Neural crest cell (in vitro differentiated cells): ENCODE measurements at regions not wholly inside any gene's neighbourhood (a gene's known extent, or its start where the extent isn't known, plus 50 kb on each side); places are given as distances from the start of the nearest gene placed in this dataset.

Source experiments
- DNase-seq: peaks from one replicate; pipeline ENCODE4 v3.0.0; 2021; ENCODE audit warnings: low read depth, mixed read lengths, low spot score
- H3K27ac Mint-ChIP-seq: one replicate; pipeline ENCODE4 v1.8.0; 2021; ENCODE audit warnings: mild to moderate bottlenecking, mixed read lengths; ENCODE audit not compliant: unreplicated experiment
- H3K27me3 Mint-ChIP-seq: 2 replicates; pipeline ENCODE4 v1.8.0; 2021; ENCODE audit warnings: low read depth, mild to moderate bottlenecking, mixed read lengths
- H3K36me3 Mint-ChIP-seq: 2 replicates; pipeline ENCODE4 v1.8.0; 2021; ENCODE audit warnings: low read depth, mild to moderate bottlenecking, mixed read lengths
- H3K4me1 Mint-ChIP-seq: 2 replicates; pipeline ENCODE4 v1.8.0; 2021; ENCODE audit warnings: mixed read lengths
- H3K4me3 Mint-ChIP-seq: one replicate; pipeline ENCODE4 v1.8.0; 2021; ENCODE audit warnings: mild to moderate bottlenecking, mixed read lengths
- H3K9me3 Mint-ChIP-seq: 2 replicates; pipeline ENCODE4 v1.8.0; 2021; ENCODE audit warnings: mixed read lengths
- CTCF ChIP-seq: fragments of 200-600 bp; sonication (generic); conservative IDR thresholded peaks from 2 replicates; pipeline ENCODE4 v1.5.0; 2021; ENCODE audit warnings: antibody characterized with exemption, mild to moderate bottlenecking

GRCh38 chr2:7902251-7902765 is 779.5 kb upstream of the ID2 start:
- DNase-seq = no peak
- Mint-ChIP-seq H3K4me1 (peaks cover 9% of the 10 kb centered on the region), H3K27me3 (no peaks in the 10 kb centered on the region), H3K4me3 (no peak overlapping the region), H3K36me3 (no peaks in the 10 kb centered on the region), H3K9me3 (no peaks in the 10 kb centered on the region), H3K27ac (no peak overlapping the region)
- TF ChIP-seq CTCF = no peak

- Mint-ChIP-seq H3K27ac (peak overlapping the region; percentile 20), H3K9me3 (peaks cover 3% of the 10 kb centered on the region), H3K4me1 (peaks cover 5% of the 10 kb centered on the region), H3K27me3 (no peaks in the 10 kb centered on the region), H3K4me3 (no peak overlapping the region), H3K36me3 (no peaks in the 10 kb centered on the region)
- no peak for DNase-seq
- no peak for TF ChIP-seq CTCF
These were observed 777.5 kb upstream of the ID2 start for GRCh38 chr2:7904319-7904718.

GRCh38 chr2:7905756-7906155 is 776.1 kb upstream of the ID2 start:
- no peak overlapping the region for H3K27ac Mint-ChIP-seq
- H3K4me3 Mint-ChIP-seq = no peak overlapping the region
- no peaks in the 10 kb centered on the region for H3K4me1 Mint-ChIP-seq
- no peaks in the 10 kb centered on the region for H3K27me3 Mint-ChIP-seq
- H3K9me3 Mint-ChIP-seq = peaks cover 3% of the 10 kb centered on the region
- no peaks in the 10 kb centered on the region for H3K36me3 Mint-ChIP-seq
- DNase-seq = no peak
- TF ChIP-seq CTCF = no peak

GRCh38 chr2:7906431-7906830 is 775.4 kb upstream of the ID2 start:
- Mint-ChIP-seq H3K9me3 (peaks cover 3% of the 10 kb centered on the region), H3K4me1 (no peaks in the 10 kb centered on the region), H3K27ac (no peak overlapping the region), H3K4me3 (no peak overlapping the region), H3K27me3 (no peaks in the 10 kb centered on the region), H3K36me3 (no peaks in the 10 kb centered on the region)
- TF ChIP-seq CTCF = no peak
- DNase-seq = no peak

- Mint-ChIP-seq H3K4me3 (no peak overlapping the region), H3K9me3 (peaks cover 3% of the 10 kb centered on the region), H3K27me3 (no peaks in the 10 kb centered on the region), H3K36me3 (no peaks in the 10 kb centered on the region), H3K4me1 (no peaks in the 10 kb centered on the region), H3K27ac (no peak overlapping the region)
- no peak for DNase-seq
- TF ChIP-seq CTCF = no peak
These were observed 774.8 kb upstream of the ID2 start for GRCh38 chr2:7907041-7907440.

- H3K9me3 Mint-ChIP-seq = peaks cover 3% of the 10 kb centered on the region
- H3K4me1 Mint-ChIP-seq = peaks cover 10% of the 10 kb centered on the region
- H3K27ac Mint-ChIP-seq = no peak overlapping the region
- DNase-seq = no peak
- TF ChIP-seq CTCF = no peak
- no peaks in the 10 kb centered on the region for H3K27me3 Mint-ChIP-seq
- no peaks in the 10 kb centered on the region for H3K36me3 Mint-ChIP-seq
- H3K4me3 Mint-ChIP-seq = no peak overlapping the region
These were observed 771.1 kb upstream of the ID2 start for GRCh38 chr2:7910752-7911151.
